ENCODE measurements at regions not wholly inside any gene's neighbourhood (a gene's known extent, or its start where the extent isn't known, plus 50 kb on each side); places are given as distances from the start of the nearest gene placed in this dataset. TPM values are rescaled to one million over a fixed set of nuclear protein-coding genes. Genes with fewer than 3 reads are reported as not detected.

DNA sequence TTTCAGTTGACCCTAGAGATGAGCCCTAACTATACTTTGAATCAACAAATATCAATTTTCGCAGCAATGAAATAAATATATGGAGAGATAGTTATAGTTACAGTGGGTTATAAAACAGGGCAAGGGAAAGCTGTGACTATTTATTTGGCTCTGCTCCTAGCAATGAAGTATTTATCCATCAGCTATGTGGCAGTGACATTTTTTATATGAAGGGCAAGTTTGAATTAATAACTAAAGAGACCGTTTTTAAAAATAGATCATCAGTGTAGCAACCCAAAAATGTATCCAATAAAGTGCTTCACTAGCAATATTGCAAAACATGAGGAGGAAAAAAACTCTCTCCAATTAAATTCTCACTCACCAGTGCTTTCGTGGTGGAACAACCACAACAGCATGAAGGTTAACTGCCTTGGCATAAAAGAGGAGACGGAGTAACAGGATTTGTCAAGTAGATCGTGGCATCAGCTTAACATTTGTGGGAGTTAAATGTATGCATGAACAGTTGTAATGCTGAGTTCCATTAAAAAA lies 58.1 kb upstream of the NUDT4 start:
- Histone ChIP-seq H2AFZ (peak overlapping the region; percentile 41; the same call in 1 of the 2 replicates), H3K9me2 (ENCODE audit: insufficient read depth) (no peaks in the 10 kb centered on the region), H3K36me3 (ENCODE audit: low read depth) (no peaks in the 10 kb centered on the region), H3K4me1 (ENCODE audit: insufficient read depth) (peaks cover 26% of the 10 kb centered on the region), H3F3A (ENCODE audit: insufficient read depth) (0 out of 2 replicates have a peak, but pooled peaks cover 2% of the 10 kb centered on the region), H3K4me3 (no peak overlapping the region), H3K4me2 (ENCODE audit: unreplicated experiment) (no peak overlapping the region), H4K20me1 (ENCODE audit: insufficient read depth) (no peaks in the 10 kb centered on the region), H3K79me2 (ENCODE audit: insufficient read depth) (no peaks in the 10 kb centered on the region), H3K9ac (no peak overlapping the region), H3K27me3 (replicated peaks; ENCODE audit: insufficient read depth) (no peaks in the 10 kb centered on the region), H3K9me3 (ENCODE audit: low read depth) (no peaks in the 10 kb centered on the region), H3K27ac (no peak overlapping the region)
- 25 to 28% methylated on average over 5 of the region's 5 CpGs for WGBS, 2 experiments (ENCODE audit: low coverage in 1 of 2, low lambda C conversion rate in 2 of 2, missing lambda C conversion rate in 2 of 2)
- peak; percentile 30 for DNase-seq
- TF ChIP-seq EZH2phosphoT487 (IDR thresholded peaks at IDR 0.05; ENCODE audit: insufficient read depth, low read depth): no peak
- no peak for TF ChIP-seq EZH2 (IDR thresholded peaks at IDR 0.05; ENCODE audit: insufficient read depth, poor library complexity, severe bottlenecking)
- in situ Hi-C loops (cut with MboI): no loop called here

DNA sequence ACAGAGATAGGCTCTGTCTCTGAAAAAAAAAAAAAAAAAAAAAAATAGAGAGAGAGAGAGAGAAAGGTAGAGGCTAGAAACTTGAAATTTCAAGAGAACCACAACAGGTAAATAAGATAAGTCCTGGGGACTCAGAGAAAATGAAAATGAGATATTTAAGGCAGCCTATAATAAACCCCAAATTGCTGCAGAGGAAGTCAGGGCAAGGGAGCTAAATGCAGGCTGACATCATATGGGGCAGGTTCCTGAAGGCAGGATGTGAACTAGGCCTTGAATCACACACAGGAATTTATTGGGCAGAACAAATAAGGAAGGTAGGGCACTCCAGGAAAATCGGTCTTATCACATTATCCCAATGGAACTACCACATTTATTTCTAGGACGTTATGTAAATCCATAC lies 54.9 kb upstream of the NUDT4 start:
- Histone ChIP-seq H3K9me3 (ENCODE audit: low read depth) (no peaks in the 10 kb centered on the region), H3K27me3 (replicated peaks; ENCODE audit: insufficient read depth) (no peaks in the 10 kb centered on the region), H3K4me1 (ENCODE audit: insufficient read depth) (peaks cover 31% of the 10 kb centered on the region), H3K36me3 (ENCODE audit: low read depth) (no peaks in the 10 kb centered on the region), H3K79me2 (ENCODE audit: insufficient read depth) (no peaks in the 10 kb centered on the region), H3K9ac (no peak overlapping the region), H3K4me2 (ENCODE audit: unreplicated experiment) (no peak overlapping the region), H3K9me2 (ENCODE audit: insufficient read depth) (no peaks in the 10 kb centered on the region), H4K20me1 (ENCODE audit: insufficient read depth) (no peaks in the 10 kb centered on the region), H3F3A (ENCODE audit: insufficient read depth) (no peaks in the 10 kb centered on the region), H3K4me3 (no peak overlapping the region), H2AFZ (no peak overlapping the region), H3K27ac (no peak overlapping the region)
- WGBS, 2 experiments (ENCODE audit: low coverage in 1 of 2, low lambda C conversion rate in 2 of 2, missing lambda C conversion rate in 2 of 2): 53 to 55% methylated on average over 2 of the region's 2 CpGs
- TF ChIP-seq EZH2 (IDR thresholded peaks at IDR 0.05; ENCODE audit: insufficient read depth, poor library complexity, severe bottlenecking) (no peak), EZH2phosphoT487 (IDR thresholded peaks at IDR 0.05; ENCODE audit: insufficient read depth, low read depth) (no peak)
- in situ Hi-C loops (cut with MboI): no loop called here
- DNase-seq: peak; percentile 64

DNA sequence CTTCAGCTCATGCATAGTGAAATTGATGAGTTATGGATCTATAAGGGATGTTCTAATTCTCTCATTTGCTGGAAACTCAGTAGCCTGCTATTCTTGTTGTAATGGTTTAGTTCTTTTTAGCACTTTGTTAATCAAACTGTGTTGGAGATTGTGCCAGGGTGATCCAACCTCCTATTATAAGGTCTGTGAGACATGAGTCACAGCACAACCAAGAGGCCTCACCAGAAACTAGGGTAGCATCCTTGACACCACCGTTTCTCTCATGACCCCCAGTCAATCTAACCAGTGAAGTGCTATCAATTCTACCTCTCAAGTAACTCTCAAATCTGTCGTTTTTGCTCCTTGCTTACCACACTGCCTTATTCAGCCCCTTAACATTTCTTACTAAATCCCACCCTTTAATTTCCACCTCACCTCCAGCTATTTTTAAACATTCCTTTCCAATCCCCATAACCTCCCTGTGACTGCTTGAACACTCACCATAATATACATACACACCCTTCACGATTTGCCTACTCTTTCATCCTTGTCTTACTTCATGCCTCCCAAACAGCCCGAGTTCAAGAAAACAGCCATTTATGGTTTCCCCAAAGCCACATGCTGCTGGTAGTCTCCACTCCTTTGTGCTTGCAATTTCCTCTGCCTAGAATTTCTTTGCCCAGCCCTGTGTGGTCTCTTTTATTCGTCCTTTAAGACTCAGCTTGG lies 53.9 kb upstream of the NUDT4 start:
- in situ Hi-C loops (cut with MboI): no loop called here
- Histone ChIP-seq H3K36me3 (ENCODE audit: low read depth) (no peaks in the 10 kb centered on the region), H3K4me3 (no peak overlapping the region), H2AFZ (no peak overlapping the region), H3K4me2 (ENCODE audit: unreplicated experiment) (peak overlapping the region; percentile 13), H3K27me3 (replicated peaks; ENCODE audit: insufficient read depth) (no peaks in the 10 kb centered on the region), H3K9me2 (ENCODE audit: insufficient read depth) (no peaks in the 10 kb centered on the region), H3K4me1 (ENCODE audit: insufficient read depth) (peaks cover 31% of the 10 kb centered on the region), H3F3A (ENCODE audit: insufficient read depth) (no peaks in the 10 kb centered on the region), H3K9ac (no peak overlapping the region), H3K27ac (no peak overlapping the region), H3K79me2 (ENCODE audit: insufficient read depth) (no peaks in the 10 kb centered on the region), H3K9me3 (ENCODE audit: low read depth) (no peaks in the 10 kb centered on the region), H4K20me1 (ENCODE audit: insufficient read depth) (no peaks in the 10 kb centered on the region)
- WGBS, 2 experiments (ENCODE audit: low coverage in 1 of 2, low lambda C conversion rate in 2 of 2, missing lambda C conversion rate in 2 of 2): 78% methylated on average over 5 of the region's 5 CpGs
- peak; percentile 61 for DNase-seq
- TF ChIP-seq EZH2phosphoT487 (IDR thresholded peaks at IDR 0.05; ENCODE audit: insufficient read depth, low read depth): no peak
- no peak for TF ChIP-seq EZH2 (IDR thresholded peaks at IDR 0.05; ENCODE audit: insufficient read depth, poor library complexity, severe bottlenecking)

DNA sequence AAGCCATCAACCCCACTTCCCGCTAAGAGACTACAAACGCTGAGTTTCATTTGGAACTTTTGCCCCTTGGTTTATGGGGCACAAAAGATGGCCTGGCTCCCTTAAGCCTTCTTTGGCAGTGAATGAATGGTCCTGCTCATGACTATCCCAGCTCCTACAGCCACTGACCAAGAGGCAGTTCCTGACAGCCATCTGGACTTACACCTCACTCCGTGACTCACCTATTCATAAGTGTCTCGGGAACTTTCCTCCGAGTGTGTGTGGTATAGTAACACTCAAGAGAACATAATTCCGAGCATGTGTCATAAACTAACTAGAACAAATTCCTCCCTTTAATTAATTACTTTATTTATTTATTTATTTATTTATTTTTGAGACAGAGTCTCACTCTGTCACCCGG lies 51.9 kb upstream of the NUDT4 start:
- in situ Hi-C loops (cut with MboI): no loop called here

More for the DNA sequence above, 51.9 kb upstream of the NUDT4 start:
- Histone ChIP-seq H3K4me2 (ENCODE audit: unreplicated experiment) (no peak overlapping the region), H3K9me3 (ENCODE audit: low read depth) (no peaks in the 10 kb centered on the region), H3K36me3 (ENCODE audit: low read depth) (no peaks in the 10 kb centered on the region), H3K9ac (no peak overlapping the region), H2AFZ (no peak overlapping the region), H4K20me1 (ENCODE audit: insufficient read depth) (no peaks in the 10 kb centered on the region), H3K9me2 (ENCODE audit: insufficient read depth) (no peaks in the 10 kb centered on the region), H3K4me3 (no peak overlapping the region), H3K4me1 (ENCODE audit: insufficient read depth) (peaks cover 26% of the 10 kb centered on the region), H3K79me2 (ENCODE audit: insufficient read depth) (no peaks in the 10 kb centered on the region), H3K27me3 (replicated peaks; ENCODE audit: insufficient read depth) (no peaks in the 10 kb centered on the region), H3K27ac (no peak overlapping the region), H3F3A (ENCODE audit: insufficient read depth) (no peaks in the 10 kb centered on the region)
- WGBS, 2 experiments (ENCODE audit: low coverage in 1 of 2, low lambda C conversion rate in 2 of 2, missing lambda C conversion rate in 2 of 2): 39 to 40% methylated on average over 7 of the region's 7 CpGs
- peak; percentile 95 for DNase-seq
- no peak for TF ChIP-seq EZH2 (IDR thresholded peaks at IDR 0.05; ENCODE audit: insufficient read depth, poor library complexity, severe bottlenecking)
- TF ChIP-seq EZH2phosphoT487 (IDR thresholded peaks at IDR 0.05; ENCODE audit: insufficient read depth, low read depth): no peak

Small RNAs in the stretch of these regions (small RNA-seq; reads per million reads assigned to genes)
- gene RF00019 (ENCODE audit: low read depth, low replicate concordance) (not detected), gene RF00284 (ENCODE audit: low read depth, low replicate concordance) (0.43 reads per million), gene RPL41P5 (ENCODE audit: low read depth, low replicate concordance) (not detected)
